Kidney epithelial cell (primary cell): ENCODE measurements at regions not wholly inside any gene's neighbourhood (a gene's known extent, or its start where the extent isn't known, plus 50 kb on each side); places are given as distances from the start of the nearest gene placed in this dataset.
"Not testable (repeated sequence)": the region's sequence is repeated elsewhere in the genome, so short reads cannot be mapped to it uniquely, and the experiment has no call there.

ENCODE experiments used
- DNase-seq: peaks from one replicate; pipeline ENCODE4 v3.0.0-alpha.2; 2010; ENCODE audit warnings: low read depth
- H3K27me3 ChIP-seq: 2 replicates; pipeline ENCODE4 v1.6.0; 2011; ENCODE audit warnings: low read length; ENCODE audit not compliant: control insufficient read depth, insufficient read depth
- H3K36me3 ChIP-seq: 2 replicates; pipeline ENCODE4 v1.5.1; 2011; ENCODE audit warnings: low read length; ENCODE audit not compliant: control insufficient read depth, insufficient read depth
- H3K4me3 ChIP-seq: 2 replicates; pipeline ENCODE4 v1.5.1; 2011; ENCODE audit warnings: low read depth, mild to moderate bottlenecking, control low read depth, low read length
- TF ChIP-seq, protein P1 (sequence below): IDR thresholded peaks from 2 replicates; pipeline ENCODE4 v1.5.1; 2011; ENCODE audit warnings: mild to moderate bottlenecking, moderate library complexity, low read length, control low read depth, inconsistent platforms; ENCODE audit not compliant: insufficient read depth, poor library complexity, severe bottlenecking

DNA sequence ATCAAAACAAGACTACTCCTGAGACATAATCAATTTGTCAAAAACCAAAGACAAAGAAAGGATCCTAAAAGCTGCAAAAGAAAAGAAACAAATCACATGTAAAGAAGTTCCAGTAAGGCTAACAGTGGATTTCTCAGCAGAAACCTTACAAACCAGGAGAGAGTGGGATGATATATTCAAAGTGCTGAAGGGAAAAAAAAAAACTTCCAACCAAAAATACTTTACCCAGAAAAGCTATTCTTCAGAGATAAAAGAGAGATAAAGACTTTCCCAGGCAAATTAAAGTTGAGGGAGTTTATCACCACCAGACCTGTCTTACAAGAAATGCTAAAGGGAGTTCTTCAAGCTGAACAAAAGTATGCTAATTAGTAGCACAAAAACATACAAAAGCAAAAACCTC, 91.9 kb upstream of the PPP2R5C start:
- TF ChIP-seq, protein P1, sequence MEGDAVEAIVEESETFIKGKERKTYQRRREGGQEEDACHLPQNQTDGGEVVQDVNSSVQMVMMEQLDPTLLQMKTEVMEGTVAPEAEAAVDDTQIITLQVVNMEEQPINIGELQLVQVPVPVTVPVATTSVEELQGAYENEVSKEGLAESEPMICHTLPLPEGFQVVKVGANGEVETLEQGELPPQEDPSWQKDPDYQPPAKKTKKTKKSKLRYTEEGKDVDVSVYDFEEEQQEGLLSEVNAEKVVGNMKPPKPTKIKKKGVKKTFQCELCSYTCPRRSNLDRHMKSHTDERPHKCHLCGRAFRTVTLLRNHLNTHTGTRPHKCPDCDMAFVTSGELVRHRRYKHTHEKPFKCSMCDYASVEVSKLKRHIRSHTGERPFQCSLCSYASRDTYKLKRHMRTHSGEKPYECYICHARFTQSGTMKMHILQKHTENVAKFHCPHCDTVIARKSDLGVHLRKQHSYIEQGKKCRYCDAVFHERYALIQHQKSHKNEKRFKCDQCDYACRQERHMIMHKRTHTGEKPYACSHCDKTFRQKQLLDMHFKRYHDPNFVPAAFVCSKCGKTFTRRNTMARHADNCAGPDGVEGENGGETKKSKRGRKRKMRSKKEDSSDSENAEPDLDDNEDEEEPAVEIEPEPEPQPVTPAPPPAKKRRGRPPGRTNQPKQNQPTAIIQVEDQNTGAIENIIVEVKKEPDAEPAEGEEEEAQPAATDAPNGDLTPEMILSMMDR = no peak
- Histone ChIP-seq H3K36me3 (no peaks in the 10 kb centered on the region), H3K27me3 (peaks cover 4% of the 10 kb centered on the region), H3K4me3 (no peak overlapping the region)
- no peak for DNase-seq

DNA sequence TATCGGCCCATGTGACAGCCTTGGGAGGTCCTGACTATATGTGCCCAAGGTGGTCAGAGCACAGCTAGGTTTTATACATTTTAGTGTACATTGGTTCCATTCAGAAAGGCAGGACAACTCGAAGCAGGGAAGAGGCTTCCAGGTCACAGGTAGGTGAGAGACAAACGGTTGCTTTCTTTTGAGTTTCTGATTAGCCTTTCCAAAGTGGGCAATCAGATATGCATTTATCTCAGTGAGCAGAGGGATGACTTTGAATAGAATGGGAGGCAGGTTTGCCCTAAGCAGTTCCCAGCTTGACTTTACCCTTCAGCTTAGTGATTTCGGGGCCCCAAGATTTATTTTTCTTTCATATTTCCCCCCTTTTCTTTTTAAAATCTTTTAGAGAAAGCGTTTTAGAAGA, 87.6 kb upstream of the PPP2R5C start:
- no peaks in the 10 kb centered on the region for H3K36me3 ChIP-seq
- H3K4me3 ChIP-seq = no peak overlapping the region
- TF ChIP-seq, protein P1 = no peak
- no peak for DNase-seq
- H3K27me3 ChIP-seq = no peaks in the 10 kb centered on the region

DNA sequence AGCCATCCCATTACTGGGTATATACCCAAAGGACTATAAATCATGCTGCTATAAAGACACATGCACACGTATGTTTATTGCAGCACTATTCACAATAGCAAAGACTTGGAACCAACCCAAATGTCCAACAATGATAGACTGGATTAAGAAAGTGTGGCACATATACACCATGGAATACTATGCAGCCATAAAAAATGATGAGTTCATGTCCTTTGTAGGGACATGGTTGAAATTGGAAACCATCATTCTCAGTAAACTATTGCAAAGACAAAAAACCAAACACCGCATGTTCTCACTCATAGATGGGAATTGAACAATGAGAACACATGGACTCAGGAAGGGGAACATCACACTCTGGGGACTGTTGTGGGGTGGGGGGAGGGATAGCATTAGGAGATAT, 85.7 kb upstream of the PPP2R5C start:
- not testable (repeated sequence) for H3K27me3 ChIP-seq, H3K36me3 ChIP-seq, DNase-seq, H3K4me3 ChIP-seq

DNA sequence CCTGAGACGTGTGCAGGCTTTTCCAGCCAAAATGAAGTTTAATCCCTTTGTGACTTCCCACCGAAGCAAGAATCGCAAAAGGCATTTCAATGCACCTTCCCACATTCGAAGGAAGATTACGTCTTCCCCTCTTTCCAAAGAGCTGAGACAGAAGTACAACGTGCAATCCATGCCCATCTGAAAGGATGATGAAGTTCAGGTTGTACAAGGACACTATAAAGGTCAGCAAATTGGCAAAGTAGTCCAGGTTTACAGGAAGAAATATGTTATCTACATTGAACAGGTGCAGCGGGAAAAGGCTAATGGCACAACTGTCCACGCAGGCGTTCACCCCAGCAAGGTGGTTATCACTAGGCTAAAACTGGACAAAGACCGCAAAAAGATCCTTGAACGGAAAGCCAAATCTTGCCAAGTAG, 83.6 kb upstream of the PPP2R5C start:
- H3K27me3 ChIP-seq, H3K4me3 ChIP-seq, H3K36me3 ChIP-seq, DNase-seq: not testable (repeated sequence)

DNA sequence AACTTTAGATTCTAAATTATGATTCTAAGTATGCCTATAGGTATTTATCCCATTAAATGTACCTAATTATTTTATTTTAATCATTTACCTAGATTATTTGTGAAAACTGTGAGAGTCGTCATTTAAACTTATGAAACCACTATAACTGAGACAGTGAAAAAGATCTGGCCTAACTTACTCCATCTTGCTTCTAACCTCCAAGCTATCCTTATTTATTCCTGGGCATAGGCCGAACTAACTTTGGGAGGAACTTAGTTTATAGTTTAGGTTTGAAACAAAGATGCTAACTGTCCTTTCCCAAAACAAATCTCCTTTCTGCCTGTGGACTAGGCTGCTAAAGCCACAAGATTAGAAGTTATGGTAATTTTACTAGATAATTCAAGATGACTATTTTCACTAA, 79.7 kb upstream of the PPP2R5C start:
- TF ChIP-seq, protein P1 = no peak

DNA sequence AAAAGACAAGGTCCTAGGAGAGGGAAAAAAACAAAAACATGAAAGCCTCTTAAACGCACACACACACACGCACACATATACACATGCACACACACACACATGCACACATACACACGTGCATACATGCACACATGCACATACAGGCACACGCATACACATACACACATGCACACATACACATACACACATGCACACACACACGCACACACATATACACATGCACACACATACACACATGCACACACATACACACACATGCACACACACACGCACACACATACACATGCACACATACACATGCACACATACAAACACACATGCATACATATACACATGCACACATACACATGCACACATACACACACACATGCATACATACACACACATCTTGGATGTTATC, 78.1 kb upstream of the PPP2R5C start:
- H3K36me3 ChIP-seq = no peaks in the 10 kb centered on the region
- H3K27me3 ChIP-seq = no peaks in the 10 kb centered on the region
- no peak overlapping the region for H3K4me3 ChIP-seq
- DNase-seq = no peak
- TF ChIP-seq, protein P1 = no peak

More for the DNA sequence above, 79.7 kb upstream of the PPP2R5C start:
- no peaks in the 10 kb centered on the region for H3K27me3 ChIP-seq
- no peak overlapping the region for H3K4me3 ChIP-seq
- no peak for DNase-seq
- no peaks in the 10 kb centered on the region for H3K36me3 ChIP-seq

DNA sequence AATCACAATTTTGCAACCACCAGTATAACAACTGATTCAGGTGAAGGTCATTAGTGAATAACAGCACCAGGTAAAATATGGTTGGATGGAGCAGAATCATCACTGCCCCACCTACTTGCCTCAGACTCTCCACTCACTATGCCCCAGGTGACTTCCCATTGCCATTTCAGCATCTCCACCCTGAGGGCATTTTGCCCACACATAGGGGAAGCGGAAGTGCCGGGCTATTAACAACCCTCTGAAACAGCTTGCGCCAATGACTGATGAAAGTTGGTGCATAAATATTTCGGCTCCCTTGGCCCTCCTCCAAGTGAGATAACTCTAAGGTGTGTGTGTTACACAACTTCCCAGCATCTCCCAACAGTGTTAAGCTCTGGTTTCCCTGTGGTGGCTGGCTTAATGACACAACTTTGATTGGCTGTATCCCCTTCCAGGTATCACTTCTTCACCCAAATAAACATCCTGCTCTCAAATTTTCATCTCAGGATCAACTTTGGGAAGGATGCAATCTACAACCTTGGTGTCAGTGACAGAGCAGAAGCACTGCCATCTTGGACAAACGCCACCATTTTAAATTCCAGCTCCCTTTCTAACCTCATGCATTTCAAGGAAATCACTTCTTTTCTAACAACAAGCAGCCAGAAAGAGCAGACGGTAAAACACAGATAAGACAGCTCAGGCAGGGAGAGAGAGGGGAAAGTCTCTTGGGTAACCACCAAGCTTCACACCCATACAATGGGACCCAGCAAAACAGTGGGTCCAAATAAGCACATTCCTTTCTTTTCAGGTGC, 73.6 kb upstream of the PPP2R5C start:
- DNase-seq = no peak
- TF ChIP-seq, protein P1 = no peak
- Histone ChIP-seq H3K36me3 (no peaks in the 10 kb centered on the region), H3K27me3 (no peaks in the 10 kb centered on the region), H3K4me3 (no peak overlapping the region)
